ENCODE measurements at regions not wholly inside any gene's neighbourhood (a gene's known extent, or its start where the extent isn't known, plus 50 kb on each side); places are given as distances from the start of the nearest gene placed in this dataset.
"Not testable (repeated sequence)": the region's sequence is repeated elsewhere in the genome, so short reads cannot be mapped to it uniquely, and the experiment has no call there.

GRCh38 chrX:44741859-44742258 is 102.0 kb upstream of the DUSP21 start:
- H4K91ac ChIP-seq (ENCODE audit: low read length); H2BK15ac ChIP-seq (ENCODE audit: low read depth, poor library complexity, severe bottlenecking); H2BK5ac ChIP-seq (ENCODE audit: low read depth, low read length, poor library complexity, severe bottlenecking); H3K4me1 ChIP-seq (ENCODE audit: control insufficient read depth, insufficient read depth, low read depth, low read length); H2BK120ac ChIP-seq (ENCODE audit: low read depth, low read length); H3K27ac ChIP-seq (ENCODE audit: low read length, poor library complexity, severe bottlenecking); H2AK5ac ChIP-seq (ENCODE audit: low read length, severe bottlenecking); H3K4ac ChIP-seq (ENCODE audit: low read depth in 1 of 2, low read length in 2 of 2); H2BK12ac ChIP-seq (ENCODE audit: low read length in 2 of 2); H4K8ac ChIP-seq (ENCODE audit: low read length); H3K14ac ChIP-seq (ENCODE audit: low read length in 2 of 2); H3K18ac ChIP-seq (ENCODE audit: low read depth in 1 of 2, low read length in 2 of 2); H3K9ac ChIP-seq (ENCODE audit: low read length); H3K79me1 ChIP-seq (replicated peaks; ENCODE audit: low read length, poor library complexity, severe bottlenecking); DNase-seq; H3K4me3 ChIP-seq (ENCODE audit: insufficient read depth in 1 of 2, low read depth in 1 of 2, low read length in 2 of 2); H3K23ac ChIP-seq (ENCODE audit: low read length in 2 of 2); H2AFZ ChIP-seq (ENCODE audit: low read depth, low read length); H3K36me3 ChIP-seq (ENCODE audit: control insufficient read depth in 1 of 2, insufficient read depth in 2 of 2, low read depth in 1 of 2, low read length in 2 of 2); H3K9me3 ChIP-seq (ENCODE audit: control insufficient read depth, low read length); H3K4me2 ChIP-seq (ENCODE audit: low read length, poor library complexity, severe bottlenecking): not testable (repeated sequence)
- 84% methylated on average over 6 of the region's 7 CpGs for WGBS
- H3K27me3 ChIP-seq (ENCODE audit: control insufficient read depth in 1 of 2, insufficient read depth in 1 of 2, low read length in 2 of 2), result peaks cover 0 to 13% of the 10 kb centered on the region in 2 experiments

GRCh38 chrX:44741458-44741857 is 102.4 kb upstream of the DUSP21 start:
- not testable (repeated sequence) for H2BK120ac ChIP-seq (ENCODE audit: low read depth, low read length); H3K9me3 ChIP-seq (ENCODE audit: control insufficient read depth, low read length); H3K27ac ChIP-seq (ENCODE audit: low read length, poor library complexity, severe bottlenecking); H3K4me3 ChIP-seq (ENCODE audit: insufficient read depth in 1 of 2, low read depth in 1 of 2, low read length in 2 of 2); H4K8ac ChIP-seq (ENCODE audit: low read length); H3K4ac ChIP-seq (ENCODE audit: low read depth in 1 of 2, low read length in 2 of 2); H3K18ac ChIP-seq (ENCODE audit: low read depth in 1 of 2, low read length in 2 of 2); H3K14ac ChIP-seq (ENCODE audit: low read length in 2 of 2); H2AFZ ChIP-seq (ENCODE audit: low read depth, low read length); H3K36me3 ChIP-seq (ENCODE audit: control insufficient read depth in 1 of 2, insufficient read depth in 2 of 2, low read depth in 1 of 2, low read length in 2 of 2); H3K4me1 ChIP-seq (ENCODE audit: control insufficient read depth, insufficient read depth, low read depth, low read length); H3K4me2 ChIP-seq (ENCODE audit: low read length, poor library complexity, severe bottlenecking); H3K23ac ChIP-seq (ENCODE audit: low read length in 2 of 2); H2BK12ac ChIP-seq (ENCODE audit: low read length in 2 of 2); H2BK5ac ChIP-seq (ENCODE audit: low read depth, low read length, poor library complexity, severe bottlenecking); H4K91ac ChIP-seq (ENCODE audit: low read length); DNase-seq; H2AK5ac ChIP-seq (ENCODE audit: low read length, severe bottlenecking); H3K79me1 ChIP-seq (replicated peaks; ENCODE audit: low read length, poor library complexity, severe bottlenecking); H2BK15ac ChIP-seq (ENCODE audit: low read depth, poor library complexity, severe bottlenecking); H3K9ac ChIP-seq (ENCODE audit: low read length)
- peaks cover 0 to 13% of the 10 kb centered on the region in 2 experiments for H3K27me3 ChIP-seq (ENCODE audit: control insufficient read depth in 1 of 2, insufficient read depth in 1 of 2, low read length in 2 of 2)
- WGBS, result 84% methylated on average over 5 of the region's 6 CpGs

GRCh38 chrX:44735498-44735897 is 108.3 kb upstream of the DUSP21 start:
- Histone ChIP-seq H3K27me3 (ENCODE audit: control insufficient read depth in 1 of 2, insufficient read depth in 1 of 2, low read length in 2 of 2) (peaks cover 0 to 2% of the 10 kb centered on the region in 2 experiments), H3K9ac (ENCODE audit: low read length) (no peak overlapping the region), H2AK5ac (ENCODE audit: low read length, severe bottlenecking) (no peak overlapping the region), H2BK15ac (ENCODE audit: low read depth, poor library complexity, severe bottlenecking) (no peak overlapping the region), H2BK12ac (ENCODE audit: low read length in 2 of 2) (no peak overlapping the region), H3K18ac (ENCODE audit: low read depth in 1 of 2, low read length in 2 of 2) (no peak overlapping the region), H3K4ac (ENCODE audit: low read depth in 1 of 2, low read length in 2 of 2) (no peak overlapping the region), H3K23ac (ENCODE audit: low read length in 2 of 2) (no peak overlapping the region), H3K9me3 (ENCODE audit: control insufficient read depth, low read length) (no peaks in the 10 kb centered on the region), H2BK5ac (ENCODE audit: low read depth, low read length, poor library complexity, severe bottlenecking) (no peak overlapping the region), H4K91ac (ENCODE audit: low read length) (no peak overlapping the region), H3K14ac (ENCODE audit: low read length in 2 of 2) (no peak overlapping the region), H3K4me2 (ENCODE audit: low read length, poor library complexity, severe bottlenecking) (no peak overlapping the region), H3K4me1 (ENCODE audit: control insufficient read depth, insufficient read depth, low read depth, low read length) (no peaks in the 10 kb centered on the region), H3K4me3 (ENCODE audit: insufficient read depth in 1 of 2, low read depth in 1 of 2, low read length in 2 of 2) (no peak overlapping the region), H4K8ac (ENCODE audit: low read length) (no peak overlapping the region), H3K27ac (ENCODE audit: low read length, poor library complexity, severe bottlenecking) (no peak overlapping the region), H3K36me3 (ENCODE audit: control insufficient read depth in 1 of 2, insufficient read depth in 2 of 2, low read depth in 1 of 2, low read length in 2 of 2) (no peaks in the 10 kb centered on the region), H2AFZ (ENCODE audit: low read depth, low read length) (no peak overlapping the region), H3K79me1 (replicated peaks; ENCODE audit: low read length, poor library complexity, severe bottlenecking) (no peaks in the 10 kb centered on the region), H2BK120ac (ENCODE audit: low read depth, low read length) (no peak overlapping the region)
- 92% methylated on average over 1 of the region's 2 CpGs for WGBS
- DNase-seq, result no peak

- Histone ChIP-seq H3K18ac (ENCODE audit: low read depth in 1 of 2, low read length in 2 of 2) (no peak overlapping the region), H3K27ac (ENCODE audit: low read length, poor library complexity, severe bottlenecking) (no peak overlapping the region), H3K9ac (ENCODE audit: low read length) (peak overlapping the region; percentile 37), H3K4me1 (ENCODE audit: control insufficient read depth, insufficient read depth, low read depth, low read length) (no peaks in the 10 kb centered on the region), H3K9me3 (ENCODE audit: control insufficient read depth, low read length) (no peaks in the 10 kb centered on the region), H3K4me2 (ENCODE audit: low read length, poor library complexity, severe bottlenecking) (no peak overlapping the region), H2AK5ac (ENCODE audit: low read length, severe bottlenecking) (no peak overlapping the region), H4K8ac (ENCODE audit: low read length) (no peak overlapping the region), H2BK120ac (ENCODE audit: low read depth, low read length) (no peak overlapping the region), H2BK5ac (ENCODE audit: low read depth, low read length, poor library complexity, severe bottlenecking) (no peak overlapping the region), H2BK15ac (ENCODE audit: low read depth, poor library complexity, severe bottlenecking) (no peak overlapping the region), H3K36me3 (ENCODE audit: control insufficient read depth in 1 of 2, insufficient read depth in 2 of 2, low read depth in 1 of 2, low read length in 2 of 2) (no peaks in the 10 kb centered on the region), H3K4me3 (ENCODE audit: insufficient read depth in 1 of 2, low read depth in 1 of 2, low read length in 2 of 2) (no peak overlapping the region), H3K27me3 (ENCODE audit: control insufficient read depth in 1 of 2, insufficient read depth in 1 of 2, low read length in 2 of 2) (peaks cover 0 to 4% of the 10 kb centered on the region in 2 experiments), H2BK12ac (ENCODE audit: low read length in 2 of 2) (no peak overlapping the region), H3K23ac (ENCODE audit: low read length in 2 of 2) (no peak overlapping the region), H4K91ac (ENCODE audit: low read length) (no peak overlapping the region), H3K79me1 (replicated peaks; ENCODE audit: low read length, poor library complexity, severe bottlenecking) (no peaks in the 10 kb centered on the region), H3K4ac (ENCODE audit: low read depth in 1 of 2, low read length in 2 of 2) (no peak overlapping the region), H2AFZ (ENCODE audit: low read depth, low read length) (no peak overlapping the region), H3K14ac (ENCODE audit: low read length in 2 of 2) (no peak overlapping the region)
- no peak for DNase-seq
Observed at GRCh38 chrX:44733931-44734330, 109.9 kb upstream of the DUSP21 start.
